GM19025 (cell line): ENCODE measurements at regions not wholly inside any gene's neighbourhood (a gene's known extent, or its start where the extent isn't known, plus 50 kb on each side); places are given as distances from the start of the nearest gene placed in this dataset.
"Not testable (repeated sequence)": the region's sequence is repeated elsewhere in the genome, so short reads cannot be mapped to it uniquely, and the experiment has no call there.

Experiments used
- ATAC-seq: cut with Tn5 transposase; IDR thresholded peaks from one replicate; pipeline ENCODE4 v1.9.1; 2021; ENCODE audit warnings: mild to moderate bottlenecking, low read depth, moderate library complexity; ENCODE audit not compliant: unreplicated experiment

GRCh38 chr20:5660756-5661155, 50.0 kb upstream of the GPCPD1 start:
- not testable (repeated sequence) for ATAC-seq
